ENCODE measurements at regions not wholly inside any gene's neighbourhood (a gene's known extent, or its start where the extent isn't known, plus 50 kb on each side); places are given as distances from the start of the nearest gene placed in this dataset.
"Not testable (repeated sequence)": the region's sequence is repeated elsewhere in the genome, so short reads cannot be mapped to it uniquely, and the experiment has no call there.

DNA sequence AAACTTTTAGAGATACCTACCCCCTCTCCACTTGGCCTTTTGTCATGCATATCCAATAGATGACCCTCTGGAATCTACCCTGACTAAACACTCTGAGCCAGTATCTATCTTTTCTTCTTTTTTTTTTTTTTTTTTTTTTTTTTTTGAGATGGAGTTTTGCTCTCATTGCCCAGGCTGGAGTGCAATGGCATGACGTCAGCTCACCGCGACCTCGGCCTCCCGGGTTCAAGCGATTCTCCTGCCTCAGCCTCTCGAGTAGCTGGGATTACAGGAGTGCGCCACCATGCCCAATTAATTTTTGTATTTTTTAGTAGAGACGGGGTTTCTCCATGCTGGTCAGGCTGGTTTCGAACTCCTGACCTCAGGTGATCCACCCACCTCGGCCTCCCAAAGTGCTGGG is 50.8 kb upstream of the GRIN2B start:
- CTCF ChIA-PET = interaction anchor here (0.6 kb wide), 1 partner anchor 361 kb away, joined by 4 read pairs; no protein-coding TSS in a partner anchor
- POLR2A ChIA-PET; H3K27ac Mint-ChIP-seq (ENCODE audit: low read depth, unreplicated experiment); H3K9me3 Mint-ChIP-seq (ENCODE audit: unreplicated experiment); H3K4me1 Mint-ChIP-seq (ENCODE audit: insufficient read depth, unreplicated experiment); DNase-seq (ENCODE audit: unreplicated experiment); H3K4me3 Mint-ChIP-seq (ENCODE audit: unreplicated experiment); BruUV-seq (replicated peaks); H3K27me3 Mint-ChIP-seq (ENCODE audit: insufficient read depth, unreplicated experiment); H3K36me3 Mint-ChIP-seq (ENCODE audit: insufficient read depth, unreplicated experiment); intact Hi-C loops (cut with micrococcal nuclease): not testable (repeated sequence)

GRCh38 chr12:14043776-14044175 is 62.4 kb upstream of the GRIN2B start:
- Mint-ChIP-seq H3K4me1 (ENCODE audit: insufficient read depth, unreplicated experiment) (no peaks in the 10 kb centered on the region), H3K27me3 (ENCODE audit: insufficient read depth, unreplicated experiment) (no peaks in the 10 kb centered on the region), H3K27ac (ENCODE audit: low read depth, unreplicated experiment) (no peak overlapping the region), H3K36me3 (ENCODE audit: insufficient read depth, unreplicated experiment) (no peaks in the 10 kb centered on the region), H3K4me3 (ENCODE audit: unreplicated experiment) (no peak overlapping the region), H3K9me3 (ENCODE audit: unreplicated experiment) (peaks cover 25% of the 10 kb centered on the region)
- POLR2A ChIA-PET = no interaction called here
- DNase-seq (ENCODE audit: unreplicated experiment) = no peak
- CTCF ChIA-PET = no interaction called here
- BruUV-seq (replicated peaks) = no TSS peak
- TF ChIP-seq CTCF (IDR thresholded peaks at IDR 0.05; ENCODE audit: unreplicated experiment) = no peak
- intact Hi-C loops (cut with micrococcal nuclease) = no loop called here

GRCh38 chr12:14048941-14049545 is 67.6 kb upstream of the GRIN2B start:
- no peak for DNase-seq (ENCODE audit: unreplicated experiment)
- H3K9me3 Mint-ChIP-seq (ENCODE audit: unreplicated experiment) = peaks cover 24% of the 10 kb centered on the region
- no peaks in the 10 kb centered on the region for H3K27me3 Mint-ChIP-seq (ENCODE audit: insufficient read depth, unreplicated experiment)
- ChIA-PET CTCF (interaction anchor here (0.6 to 0.7 kb wide), 2 partner anchors 90 to 118 kb away, joined by 3 to 4 read pairs; no protein-coding TSS in a partner anchor), POLR2A (interaction anchor here (0.9 kb wide), 1 partner anchor 22 kb away, joined by 3 read pairs; no protein-coding TSS in a partner anchor)
- no peaks in the 10 kb centered on the region for H3K4me1 Mint-ChIP-seq (ENCODE audit: insufficient read depth, unreplicated experiment)
- BruUV-seq (replicated peaks) = no TSS peak
- TF ChIP-seq CTCF (IDR thresholded peaks at IDR 0.05; ENCODE audit: unreplicated experiment) = no peak
- intact Hi-C loops (cut with micrococcal nuclease) = no loop called here
- H3K27ac Mint-ChIP-seq (ENCODE audit: low read depth, unreplicated experiment) = no peak overlapping the region
- H3K4me3 Mint-ChIP-seq (ENCODE audit: unreplicated experiment) = no peak overlapping the region
- H3K36me3 Mint-ChIP-seq (ENCODE audit: insufficient read depth, unreplicated experiment) = no peaks in the 10 kb centered on the region

- intact Hi-C loops (cut with micrococcal nuclease) = no loop called here
- DNase-seq (ENCODE audit: unreplicated experiment) = no peak
- Mint-ChIP-seq H3K36me3 (ENCODE audit: insufficient read depth, unreplicated experiment) (no peaks in the 10 kb centered on the region), H3K27me3 (ENCODE audit: insufficient read depth, unreplicated experiment) (no peaks in the 10 kb centered on the region), H3K27ac (ENCODE audit: low read depth, unreplicated experiment) (no peak overlapping the region), H3K4me3 (ENCODE audit: unreplicated experiment) (no peak overlapping the region), H3K4me1 (ENCODE audit: insufficient read depth, unreplicated experiment) (no peaks in the 10 kb centered on the region), H3K9me3 (ENCODE audit: unreplicated experiment) (peaks cover 8% of the 10 kb centered on the region)
- TF ChIP-seq CTCF (IDR thresholded peaks at IDR 0.05; ENCODE audit: unreplicated experiment) = no peak
- no TSS peak for BruUV-seq (replicated peaks)
- POLR2A ChIA-PET = no interaction called here
- CTCF ChIA-PET = no interaction called here
Observed at GRCh38 chr12:14057895-14058294, 76.5 kb upstream of the GRIN2B start.

DNA sequence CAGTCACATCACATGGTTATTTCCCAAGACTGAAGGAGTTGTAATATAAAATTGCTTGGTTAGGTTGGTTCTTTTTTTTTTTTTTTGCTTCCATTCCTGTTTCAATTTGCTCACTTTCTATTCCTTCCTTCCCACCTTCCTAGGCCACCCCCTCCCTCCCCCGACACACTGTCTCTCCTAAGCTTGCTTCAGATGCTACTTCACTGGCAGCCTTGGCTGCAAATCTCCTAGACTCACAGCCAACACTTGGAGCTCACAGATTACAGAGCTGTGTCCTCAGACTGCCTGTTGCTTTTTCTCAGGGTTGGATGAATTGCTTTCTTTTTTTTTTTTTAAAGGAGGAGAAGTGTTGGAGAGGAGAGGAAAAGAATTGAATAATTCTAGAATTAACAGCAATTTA is 77.3 kb upstream of the GRIN2B start:
- H3K4me1 Mint-ChIP-seq (ENCODE audit: insufficient read depth, unreplicated experiment) = no peaks in the 10 kb centered on the region
- POLR2A ChIA-PET = no interaction called here
- TF ChIP-seq CTCF (IDR thresholded peaks at IDR 0.05; ENCODE audit: unreplicated experiment) = no peak
- H3K36me3 Mint-ChIP-seq (ENCODE audit: insufficient read depth, unreplicated experiment) = no peaks in the 10 kb centered on the region
- H3K4me3 Mint-ChIP-seq (ENCODE audit: unreplicated experiment) = no peak overlapping the region
- no peak overlapping the region for H3K27ac Mint-ChIP-seq (ENCODE audit: low read depth, unreplicated experiment)
- BruUV-seq (replicated peaks) = no TSS peak
- no peaks in the 10 kb centered on the region for H3K27me3 Mint-ChIP-seq (ENCODE audit: insufficient read depth, unreplicated experiment)
- intact Hi-C loops (cut with micrococcal nuclease) = no loop called here
- CTCF ChIA-PET = interaction anchor here (0.6 to 0.7 kb wide), 2 partner anchors 131 to 398 kb away, joined by 3 to 8 read pairs; no protein-coding TSS in a partner anchor
- DNase-seq (ENCODE audit: unreplicated experiment) = no peak
- H3K9me3 Mint-ChIP-seq (ENCODE audit: unreplicated experiment) = peaks cover 15% of the 10 kb centered on the region
